Hepatocyte (in vitro differentiated cells): ENCODE measurements at regions not wholly inside any gene's neighbourhood (a gene's known extent, or its start where the extent isn't known, plus 50 kb on each side); places are given as distances from the start of the nearest gene placed in this dataset.

Experiments
- DNase-seq: peaks from one replicate; pipeline ENCODE4 v3.0.0-alpha.2; 2016; ENCODE audit warnings: low spot score
- H2AFZ ChIP-seq: fragments of 200-600 bp; sonication (generic); 2 replicates; pipeline ENCODE4 v1.6.0; 2016; ENCODE audit warnings: antibody characterized with exemption, mild to moderate bottlenecking
- H3K27ac ChIP-seq: fragments of 200-600 bp; sonication (generic); 2 replicates; pipeline ENCODE4 v1.5.1; 2016; ENCODE audit warnings: mild to moderate bottlenecking
- H3K27me3 ChIP-seq: fragments of 200-600 bp; sonication (generic); 2 replicates; pipeline ENCODE4 v1.6.1; 2016
- H3K36me3 ChIP-seq: fragments of 200-600 bp; sonication (generic); replicated peaks from 2 replicates; pipeline ENCODE4 v1.5.1; 2016; ENCODE audit warnings: low read depth; ENCODE audit not compliant: insufficient read depth
- H3K4me1 ChIP-seq: fragments of 200-600 bp; sonication (generic); 2 replicates; pipeline ENCODE4 v1.5.1; 2016; ENCODE audit warnings: mild to moderate bottlenecking, moderate library complexity; ENCODE audit not compliant: insufficient read depth
- H3K4me2 ChIP-seq: fragments of 200-600 bp; sonication (generic); 2 replicates; pipeline ENCODE4 v1.6.0; 2016
- H3K4me3 ChIP-seq: fragments of 200-600 bp; sonication (generic); 2 replicates; pipeline ENCODE4 v1.5.1; 2016; ENCODE audit warnings: mild to moderate bottlenecking
- H3K79me2 ChIP-seq: fragments of 200-600 bp; sonication (generic); 2 replicates; pipeline ENCODE4 v1.6.0; 2017; ENCODE audit warnings: mild to moderate bottlenecking
- H3K9me2 ChIP-seq: fragments of 200-600 bp; sonication (generic); replicated peaks from 2 replicates; pipeline ENCODE4 v1.6.0; 2017; ENCODE audit warnings: mild to moderate bottlenecking; ENCODE audit not compliant: insufficient read depth
- H3K9me3 ChIP-seq: fragments of 200-600 bp; sonication (generic); 2 replicates; pipeline ENCODE4 v1.5.1; 2016; ENCODE audit warnings: low read depth, mild to moderate bottlenecking
- H4K20me1 ChIP-seq: fragments of 200-600 bp; sonication (generic); 2 replicates; pipeline ENCODE4 v1.6.0; 2016; ENCODE audit warnings: mild to moderate bottlenecking; ENCODE audit not compliant: insufficient read depth, poor library complexity, severe bottlenecking
- EZH2 ChIP-seq: fragments of 200-600 bp; sonication (generic); IDR thresholded peaks from 2 replicates; pipeline ENCODE4 v1.6.1; 2016; ENCODE audit warnings: antibody characterized with exemption, mild to moderate bottlenecking, borderline replicate concordance
- EZH2phosphoT487 ChIP-seq: fragments of 200-600 bp; sonication (generic); IDR thresholded peaks from one replicate; pipeline ENCODE4 v1.6.1; 2018; ENCODE audit warnings: antibody characterized with exemption, mild to moderate bottlenecking, low read depth, moderate library complexity; ENCODE audit not compliant: unreplicated experiment, severe bottlenecking
- WGBS: methylation state at CpG from one replicate; pipeline ENCODE4 v1.1.6; 2016; ENCODE audit warnings: low lambda C conversion rate; ENCODE audit errors: missing lambda C conversion rate; 5-methylcytosine and 5-hydroxymethylcytosine counted together
- TF ChIP-seq, protein P1 (sequence below): fragments of 200-600 bp; sonication (generic); IDR thresholded peaks from 2 replicates; pipeline ENCODE4 v1.5.1; 2016; ENCODE audit warnings: antibody characterized with exemption, mild to moderate bottlenecking; ENCODE audit not compliant: poor library complexity

DNA sequence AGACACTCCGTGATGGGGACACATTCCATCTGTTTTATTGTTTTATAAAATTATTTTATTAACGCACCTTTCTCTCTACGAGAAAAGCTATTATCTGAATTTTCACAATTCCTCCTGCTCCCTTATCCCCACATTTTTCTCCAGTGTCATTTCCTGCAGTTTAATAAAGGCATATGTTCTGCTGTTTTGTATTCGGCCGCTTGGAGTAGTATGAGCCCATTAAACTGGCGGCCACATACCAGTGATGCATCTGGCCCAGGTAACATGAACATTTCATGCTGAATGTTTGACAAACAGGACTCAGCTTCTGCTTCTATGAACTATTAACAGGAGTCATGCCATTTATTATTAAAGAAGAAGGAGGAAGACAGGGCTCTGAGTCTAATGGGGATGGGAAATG lies 511.0 kb downstream of the TMEM121 start:
- Histone ChIP-seq H3K36me3 (no peaks in the 10 kb centered on the region), H3K27me3 (no peaks in the 10 kb centered on the region), H2AFZ (no peak overlapping the region), H3K4me1 (no peaks in the 10 kb centered on the region), H3K79me2 (no peaks in the 10 kb centered on the region), H4K20me1 (no peaks in the 10 kb centered on the region), H3K9me2 (no peaks in the 10 kb centered on the region), H3K27ac (no peak overlapping the region), H3K4me3 (no peak overlapping the region), H3K4me2 (no peak overlapping the region), H3K9me3 (peaks cover 8% of the 10 kb centered on the region)
- 78% methylated on average over 6 of the region's 6 CpGs for WGBS
- no peak for DNase-seq
- TF ChIP-seq EZH2, result no peak
- TF ChIP-seq EZH2phosphoT487, result no peak
- TF ChIP-seq, protein P1, sequence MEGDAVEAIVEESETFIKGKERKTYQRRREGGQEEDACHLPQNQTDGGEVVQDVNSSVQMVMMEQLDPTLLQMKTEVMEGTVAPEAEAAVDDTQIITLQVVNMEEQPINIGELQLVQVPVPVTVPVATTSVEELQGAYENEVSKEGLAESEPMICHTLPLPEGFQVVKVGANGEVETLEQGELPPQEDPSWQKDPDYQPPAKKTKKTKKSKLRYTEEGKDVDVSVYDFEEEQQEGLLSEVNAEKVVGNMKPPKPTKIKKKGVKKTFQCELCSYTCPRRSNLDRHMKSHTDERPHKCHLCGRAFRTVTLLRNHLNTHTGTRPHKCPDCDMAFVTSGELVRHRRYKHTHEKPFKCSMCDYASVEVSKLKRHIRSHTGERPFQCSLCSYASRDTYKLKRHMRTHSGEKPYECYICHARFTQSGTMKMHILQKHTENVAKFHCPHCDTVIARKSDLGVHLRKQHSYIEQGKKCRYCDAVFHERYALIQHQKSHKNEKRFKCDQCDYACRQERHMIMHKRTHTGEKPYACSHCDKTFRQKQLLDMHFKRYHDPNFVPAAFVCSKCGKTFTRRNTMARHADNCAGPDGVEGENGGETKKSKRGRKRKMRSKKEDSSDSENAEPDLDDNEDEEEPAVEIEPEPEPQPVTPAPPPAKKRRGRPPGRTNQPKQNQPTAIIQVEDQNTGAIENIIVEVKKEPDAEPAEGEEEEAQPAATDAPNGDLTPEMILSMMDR, result no peak

DNA sequence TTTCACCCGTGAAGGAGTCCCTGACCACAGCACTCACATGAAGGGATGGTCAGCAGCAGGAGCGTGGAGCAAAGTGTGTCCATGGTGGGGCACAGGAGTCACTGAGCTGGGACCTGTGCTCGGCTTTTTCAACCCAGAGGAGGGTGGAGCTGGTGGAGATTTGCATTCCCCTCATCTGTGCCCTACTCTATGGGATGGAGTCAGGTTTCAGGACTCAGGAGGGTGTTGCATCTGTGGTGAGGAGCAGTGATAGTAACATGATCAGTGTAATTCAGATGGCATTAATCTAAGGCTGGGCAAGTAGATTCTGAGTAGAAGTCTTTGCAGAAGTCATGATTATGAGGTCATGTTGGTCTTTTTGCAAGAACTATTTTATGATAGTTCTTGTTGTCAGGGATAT lies 511.9 kb downstream of the TMEM121 start:
- no peaks in the 10 kb centered on the region for H3K79me2 ChIP-seq
- H3K9me3 ChIP-seq, result peaks cover 8% of the 10 kb centered on the region
- no peak overlapping the region for H3K4me3 ChIP-seq
- no peaks in the 10 kb centered on the region for H3K27me3 ChIP-seq
- no peak for DNase-seq
- H3K9me2 ChIP-seq, result no peaks in the 10 kb centered on the region
- no peaks in the 10 kb centered on the region for H4K20me1 ChIP-seq
- H2AFZ ChIP-seq, result no peak overlapping the region
- no peaks in the 10 kb centered on the region for H3K4me1 ChIP-seq
- no peak overlapping the region for H3K4me2 ChIP-seq
- 40% methylated on average over 3 of the region's 3 CpGs for WGBS
- H3K36me3 ChIP-seq, result no peaks in the 10 kb centered on the region
- TF ChIP-seq EZH2phosphoT487, result no peak
- no peak for TF ChIP-seq EZH2
- TF ChIP-seq, protein P1, result no peak
- H3K27ac ChIP-seq, result no peak overlapping the region

DNA sequence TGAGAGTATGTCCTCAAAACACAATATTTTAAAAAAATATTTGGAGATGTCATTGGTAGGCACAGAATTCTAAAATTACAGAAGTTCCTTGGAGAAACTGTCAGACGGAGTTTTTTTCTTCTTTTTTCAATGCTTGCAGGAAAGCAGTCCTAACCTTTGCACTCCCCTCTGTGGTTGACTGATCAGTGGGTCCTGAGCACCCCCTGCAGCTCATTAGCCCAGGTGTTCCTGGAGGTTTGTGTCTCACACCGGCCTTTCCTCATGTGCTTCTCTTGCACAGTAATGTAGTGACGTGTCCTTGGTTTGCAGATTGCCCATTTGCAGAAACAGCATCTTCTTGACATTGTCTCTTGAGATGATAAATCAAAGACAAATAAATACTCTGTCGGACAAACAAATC lies 513.0 kb downstream of the TMEM121 start:
- TF ChIP-seq, protein P1, result no peak
- TF ChIP-seq EZH2, result no peak
- TF ChIP-seq EZH2phosphoT487, result no peak
- Histone ChIP-seq H3K36me3 (no peaks in the 10 kb centered on the region), H3K4me2 (no peak overlapping the region), H3K4me1 (no peaks in the 10 kb centered on the region), H4K20me1 (no peaks in the 10 kb centered on the region), H3K4me3 (no peak overlapping the region), H3K79me2 (no peaks in the 10 kb centered on the region), H3K9me2 (no peaks in the 10 kb centered on the region), H3K27ac (no peak overlapping the region), H2AFZ (no peak overlapping the region), H3K9me3 (peaks cover 8% of the 10 kb centered on the region), H3K27me3 (no peaks in the 10 kb centered on the region)
- DNase-seq, result no peak
- WGBS, result 70% methylated on average over 4 of the region's 4 CpGs

DNA sequence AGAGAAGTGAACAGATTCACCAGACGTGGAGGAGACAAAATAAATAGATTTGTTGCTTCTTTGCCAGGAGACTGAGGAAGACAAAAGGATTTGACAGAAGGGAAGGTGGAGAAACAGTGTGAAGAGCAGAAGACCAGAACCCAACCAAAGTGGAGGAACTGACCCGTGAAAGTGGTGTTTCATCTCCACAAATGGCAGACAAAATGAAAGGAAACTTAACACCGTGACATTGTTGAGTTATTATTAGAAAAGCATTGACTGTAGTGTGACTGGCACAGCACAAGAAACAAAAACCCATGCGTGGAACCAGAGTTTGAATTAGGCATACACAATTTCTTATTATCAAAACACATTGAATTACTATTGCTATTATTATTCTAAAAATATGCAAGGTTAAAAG lies 518.1 kb downstream of the TMEM121 start:
- Histone ChIP-seq H3K9me3 (peaks cover 10% of the 10 kb centered on the region), H3K9me2 (no peaks in the 10 kb centered on the region), H3K36me3 (no peaks in the 10 kb centered on the region), H3K4me2 (no peak overlapping the region), H3K79me2 (no peaks in the 10 kb centered on the region), H4K20me1 (no peaks in the 10 kb centered on the region), H3K4me1 (no peaks in the 10 kb centered on the region), H3K27ac (no peak overlapping the region), H2AFZ (no peak overlapping the region), H3K4me3 (no peak overlapping the region), H3K27me3 (no peaks in the 10 kb centered on the region)
- TF ChIP-seq EZH2 (no peak), EZH2phosphoT487 (no peak)
- TF ChIP-seq, protein P1, result no peak
- WGBS, result 71% methylated on average over 4 of the region's 4 CpGs
- no peak for DNase-seq
